ENCODE measurements at regions not wholly inside any gene's neighbourhood (a gene's known extent, or its start where the extent isn't known, plus 50 kb on each side); places are given as distances from the start of the nearest gene placed in this dataset.

- DNase-seq, result no peak
- Histone ChIP-seq H3K36me3 (ENCODE audit: control insufficient read depth in 1 of 2, insufficient read depth in 2 of 2, low read length in 2 of 2) (no peaks in the 10 kb centered on the region), H3K9ac (ENCODE audit: low read length) (no peak overlapping the region), H3K79me2 (ENCODE audit: control insufficient read depth, insufficient read depth, low read length, poor library complexity) (no peaks in the 10 kb centered on the region), H2AFZ (ENCODE audit: insufficient read depth, low read length, poor library complexity) (no peak overlapping the region), H3K4ac (ENCODE audit: low read depth, low read length) (no peak overlapping the region), H3K9me3 (ENCODE audit: insufficient read depth, low read depth, low read length) (no peaks in the 10 kb centered on the region), H3K18ac (ENCODE audit: low read length) (no peak overlapping the region), H3K4me3 (ENCODE audit: low read depth, low read length) (no peak overlapping the region), H2BK5ac (ENCODE audit: low read depth, low read length, poor library complexity) (no peak overlapping the region), H2BK12ac (ENCODE audit: low read length) (no peak overlapping the region), H3K79me1 (ENCODE audit: low read length) (no peaks in the 10 kb centered on the region), H2BK120ac (ENCODE audit: insufficient read depth, low read length, poor library complexity) (no peak overlapping the region), H3K27me3 (ENCODE audit: insufficient read depth, low read length) (no peaks in the 10 kb centered on the region), H3K23ac (ENCODE audit: low read length) (no peak overlapping the region), H3K27ac (ENCODE audit: low read depth, low read length) (no peak overlapping the region), H4K12ac (ENCODE audit: low read depth, low read length) (no peak overlapping the region), H3K4me2 (ENCODE audit: low read length) (no peak overlapping the region), H4K8ac (ENCODE audit: low read depth, low read length) (no peak overlapping the region), H2AK5ac (ENCODE audit: low read length) (no peak overlapping the region), H4K91ac (ENCODE audit: low read depth, low read length) (no peak overlapping the region), H3K4me1 (ENCODE audit: control insufficient read depth in 1 of 2, insufficient read depth in 2 of 2, low read length in 2 of 2) (no peaks in the 10 kb centered on the region), H3K14ac (ENCODE audit: low read length) (no peak overlapping the region)
Measured at GRCh38 chr2:187250137-187250536, 197.9 kb downstream of the CALCRL start.

GRCh38 chr2:187233811-187234210 lies 214.2 kb downstream of the CALCRL start:
- no peak overlapping the region for H4K91ac ChIP-seq (ENCODE audit: low read depth, low read length)
- H3K23ac ChIP-seq (ENCODE audit: low read length), result no peak overlapping the region
- no peak overlapping the region for H3K18ac ChIP-seq (ENCODE audit: low read length)
- H3K79me2 ChIP-seq (ENCODE audit: control insufficient read depth, insufficient read depth, low read length, poor library complexity), result no peaks in the 10 kb centered on the region
- no peak overlapping the region for H4K12ac ChIP-seq (ENCODE audit: low read depth, low read length)
- H3K27ac ChIP-seq (ENCODE audit: low read depth, low read length), result no peak overlapping the region
- H3K4ac ChIP-seq (ENCODE audit: low read depth, low read length), result no peak overlapping the region
- no peaks in the 10 kb centered on the region for H3K4me1 ChIP-seq (ENCODE audit: control insufficient read depth in 1 of 2, insufficient read depth in 2 of 2, low read length in 2 of 2)
- H2AK5ac ChIP-seq (ENCODE audit: low read length), result no peak overlapping the region
- H3K14ac ChIP-seq (ENCODE audit: low read length), result no peak overlapping the region
- H2AFZ ChIP-seq (ENCODE audit: insufficient read depth, low read length, poor library complexity), result no peak overlapping the region
- H3K9ac ChIP-seq (ENCODE audit: low read length), result no peak overlapping the region
- no peaks in the 10 kb centered on the region for H3K9me3 ChIP-seq (ENCODE audit: insufficient read depth, low read depth, low read length)
- no peak overlapping the region for H2BK120ac ChIP-seq (ENCODE audit: insufficient read depth, low read length, poor library complexity)
- H2BK5ac ChIP-seq (ENCODE audit: low read depth, low read length, poor library complexity), result no peak overlapping the region
- no peaks in the 10 kb centered on the region for H3K79me1 ChIP-seq (ENCODE audit: low read length)
- H3K4me2 ChIP-seq (ENCODE audit: low read length), result no peak overlapping the region
- no peak for DNase-seq
- no peak overlapping the region for H3K4me3 ChIP-seq (ENCODE audit: low read depth, low read length)
- no peaks in the 10 kb centered on the region for H3K36me3 ChIP-seq (ENCODE audit: control insufficient read depth in 1 of 2, insufficient read depth in 2 of 2, low read length in 2 of 2)
- WGBS (ENCODE audit: extremely low coverage, insufficient coverage, insufficient read length), result no CpG with 5 or more reads among the region's 2 CpGs
- H3K27me3 ChIP-seq (ENCODE audit: insufficient read depth, low read length), result no peaks in the 10 kb centered on the region
- no peak overlapping the region for H4K8ac ChIP-seq (ENCODE audit: low read depth, low read length)
- H2BK12ac ChIP-seq (ENCODE audit: low read length), result no peak overlapping the region

GRCh38 chr2:187232749-187233148 lies 215.3 kb downstream of the CALCRL start:
- no peak overlapping the region for H3K27ac ChIP-seq (ENCODE audit: low read depth, low read length)
- H3K4me2 ChIP-seq (ENCODE audit: low read length), result no peak overlapping the region
- no peak overlapping the region for H3K18ac ChIP-seq (ENCODE audit: low read length)
- no peak overlapping the region for H3K23ac ChIP-seq (ENCODE audit: low read length)
- no peaks in the 10 kb centered on the region for H3K9me3 ChIP-seq (ENCODE audit: insufficient read depth, low read depth, low read length)
- no peak overlapping the region for H4K12ac ChIP-seq (ENCODE audit: low read depth, low read length)
- H2BK120ac ChIP-seq (ENCODE audit: insufficient read depth, low read length, poor library complexity), result no peak overlapping the region
- H2AK5ac ChIP-seq (ENCODE audit: low read length), result no peak overlapping the region
- H4K8ac ChIP-seq (ENCODE audit: low read depth, low read length), result no peak overlapping the region
- H3K4ac ChIP-seq (ENCODE audit: low read depth, low read length), result no peak overlapping the region
- no peak overlapping the region for H2BK5ac ChIP-seq (ENCODE audit: low read depth, low read length, poor library complexity)
- no peaks in the 10 kb centered on the region for H3K27me3 ChIP-seq (ENCODE audit: insufficient read depth, low read length)
- no peak overlapping the region for H4K91ac ChIP-seq (ENCODE audit: low read depth, low read length)
- no peak overlapping the region for H3K14ac ChIP-seq (ENCODE audit: low read length)
- no peak overlapping the region for H3K9ac ChIP-seq (ENCODE audit: low read length)
- H3K4me1 ChIP-seq (ENCODE audit: control insufficient read depth in 1 of 2, insufficient read depth in 2 of 2, low read length in 2 of 2), result no peaks in the 10 kb centered on the region
- H3K36me3 ChIP-seq (ENCODE audit: control insufficient read depth in 1 of 2, insufficient read depth in 2 of 2, low read length in 2 of 2), result no peaks in the 10 kb centered on the region
- H2BK12ac ChIP-seq (ENCODE audit: low read length), result no peak overlapping the region
- no peaks in the 10 kb centered on the region for H3K79me2 ChIP-seq (ENCODE audit: control insufficient read depth, insufficient read depth, low read length, poor library complexity)
- no peaks in the 10 kb centered on the region for H3K79me1 ChIP-seq (ENCODE audit: low read length)
- no peak for DNase-seq
- no CpG with 5 or more reads among the region's 1 CpG for WGBS (ENCODE audit: extremely low coverage, insufficient coverage, insufficient read length)
- no peak overlapping the region for H2AFZ ChIP-seq (ENCODE audit: insufficient read depth, low read length, poor library complexity)
- no peak overlapping the region for H3K4me3 ChIP-seq (ENCODE audit: low read depth, low read length)

GRCh38 chr2:187230088-187230487 lies 218.0 kb downstream of the CALCRL start:
- Histone ChIP-seq H3K23ac (ENCODE audit: low read length) (no peak overlapping the region), H3K4ac (ENCODE audit: low read depth, low read length) (no peak overlapping the region), H3K27ac (ENCODE audit: low read depth, low read length) (no peak overlapping the region), H2AK5ac (ENCODE audit: low read length) (no peak overlapping the region), H3K18ac (ENCODE audit: low read length) (no peak overlapping the region), H4K12ac (ENCODE audit: low read depth, low read length) (no peak overlapping the region), H3K79me1 (ENCODE audit: low read length) (no peaks in the 10 kb centered on the region), H3K27me3 (ENCODE audit: insufficient read depth, low read length) (no peaks in the 10 kb centered on the region), H3K4me3 (ENCODE audit: low read depth, low read length) (no peak overlapping the region), H3K4me1 (ENCODE audit: control insufficient read depth in 1 of 2, insufficient read depth in 2 of 2, low read length in 2 of 2) (no peaks in the 10 kb centered on the region), H3K4me2 (ENCODE audit: low read length) (no peak overlapping the region), H3K9ac (ENCODE audit: low read length) (no peak overlapping the region), H3K14ac (ENCODE audit: low read length) (no peak overlapping the region), H3K36me3 (ENCODE audit: control insufficient read depth in 1 of 2, insufficient read depth in 2 of 2, low read length in 2 of 2) (no peaks in the 10 kb centered on the region), H2BK5ac (ENCODE audit: low read depth, low read length, poor library complexity) (no peak overlapping the region), H2BK120ac (ENCODE audit: insufficient read depth, low read length, poor library complexity) (no peak overlapping the region), H4K91ac (ENCODE audit: low read depth, low read length) (no peak overlapping the region), H2BK12ac (ENCODE audit: low read length) (no peak overlapping the region), H3K79me2 (ENCODE audit: control insufficient read depth, insufficient read depth, low read length, poor library complexity) (no peaks in the 10 kb centered on the region), H4K8ac (ENCODE audit: low read depth, low read length) (no peak overlapping the region), H3K9me3 (ENCODE audit: insufficient read depth, low read depth, low read length) (no peaks in the 10 kb centered on the region), H2AFZ (ENCODE audit: insufficient read depth, low read length, poor library complexity) (no peak overlapping the region)
- WGBS (ENCODE audit: extremely low coverage, insufficient coverage, insufficient read length), result no CpG with 5 or more reads among the region's 3 CpGs
- no peak for DNase-seq
